OCI-LY1 (cell line): ENCODE measurements at regions not wholly inside any gene's neighbourhood (a gene's known extent, or its start where the extent isn't known, plus 50 kb on each side); places are given as distances from the start of the nearest gene placed in this dataset.
"Not testable (repeated sequence)": the region's sequence is repeated elsewhere in the genome, so short reads cannot be mapped to it uniquely, and the experiment has no call there.

Source experiments
- EZH2 ChIP-seq: fragments of 200-600 bp; sonication (generic), shearing (Covaris generic); IDR thresholded peaks from 2 replicates; pipeline ENCODE4 v1.8.0; 2017; ENCODE audit warnings: borderline replicate concordance, mixed run types, mild to moderate bottlenecking, antibody characterized with exemption, low read length, moderate library complexity, mixed read lengths
- TF ChIP-seq, protein P1 (sequence below): fragments of 200-600 bp; sonication (generic), shearing (Covaris generic); IDR thresholded peaks from 2 replicates; pipeline ENCODE4 v1.5.1; 2017; ENCODE audit warnings: mild to moderate bottlenecking, antibody characterized with exemption, low read length, moderate library complexity, mixed read lengths

DNA sequence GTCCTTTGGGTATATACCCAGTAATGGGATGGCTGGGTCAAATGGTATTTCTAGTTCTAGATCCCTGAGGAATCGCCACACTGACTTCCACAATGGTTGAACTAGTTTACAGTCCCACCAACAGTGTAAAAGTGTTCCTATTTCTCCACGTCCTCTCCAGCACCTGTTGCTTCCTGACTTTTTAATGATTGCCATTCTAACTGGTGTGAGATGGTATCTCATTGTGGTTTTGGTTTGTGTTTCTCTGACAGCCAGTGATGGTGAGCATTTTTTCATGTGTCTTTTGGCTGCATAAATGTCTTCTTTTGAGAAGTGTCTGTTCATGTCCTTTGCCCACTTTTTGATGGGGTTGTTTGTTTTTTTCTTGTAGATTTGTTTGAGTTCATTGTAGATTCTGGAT lies 63.4 kb upstream of the PTPDC1 start:
- TF ChIP-seq, protein P1, sequence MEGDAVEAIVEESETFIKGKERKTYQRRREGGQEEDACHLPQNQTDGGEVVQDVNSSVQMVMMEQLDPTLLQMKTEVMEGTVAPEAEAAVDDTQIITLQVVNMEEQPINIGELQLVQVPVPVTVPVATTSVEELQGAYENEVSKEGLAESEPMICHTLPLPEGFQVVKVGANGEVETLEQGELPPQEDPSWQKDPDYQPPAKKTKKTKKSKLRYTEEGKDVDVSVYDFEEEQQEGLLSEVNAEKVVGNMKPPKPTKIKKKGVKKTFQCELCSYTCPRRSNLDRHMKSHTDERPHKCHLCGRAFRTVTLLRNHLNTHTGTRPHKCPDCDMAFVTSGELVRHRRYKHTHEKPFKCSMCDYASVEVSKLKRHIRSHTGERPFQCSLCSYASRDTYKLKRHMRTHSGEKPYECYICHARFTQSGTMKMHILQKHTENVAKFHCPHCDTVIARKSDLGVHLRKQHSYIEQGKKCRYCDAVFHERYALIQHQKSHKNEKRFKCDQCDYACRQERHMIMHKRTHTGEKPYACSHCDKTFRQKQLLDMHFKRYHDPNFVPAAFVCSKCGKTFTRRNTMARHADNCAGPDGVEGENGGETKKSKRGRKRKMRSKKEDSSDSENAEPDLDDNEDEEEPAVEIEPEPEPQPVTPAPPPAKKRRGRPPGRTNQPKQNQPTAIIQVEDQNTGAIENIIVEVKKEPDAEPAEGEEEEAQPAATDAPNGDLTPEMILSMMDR, result not testable (repeated sequence)
- TF ChIP-seq EZH2, result not testable (repeated sequence)
